H54 (cell line): ENCODE measurements at regions not wholly inside any gene's neighbourhood (a gene's known extent, or its start where the extent isn't known, plus 50 kb on each side); places are given as distances from the start of the nearest gene placed in this dataset.

Experiments
- DNase-seq: peaks from one replicate; pipeline ENCODE4 v3.0.0; 2011; ENCODE audit warnings: low spot score, mixed read lengths; ENCODE audit not compliant: insufficient read length
- FAIRE-seq: peaks from 3 replicates; lab custom pipeline; 2011; peaks lifted over from hg19 to GRCh38; lab: Jason Lieb, UNC
- POLR2A ChIP-seq: IDR thresholded peaks from 2 replicates; pipeline ENCODE4 v1.6.1; 2011; ENCODE audit warnings: low read depth, mild to moderate bottlenecking, low read length

- no peak for FAIRE-seq
- TF ChIP-seq POLR2A = no peak
- no peak for DNase-seq
Observed at GRCh38 chr10:34868589-34868988, 53.5 kb upstream of the PARD3 start.

DNA sequence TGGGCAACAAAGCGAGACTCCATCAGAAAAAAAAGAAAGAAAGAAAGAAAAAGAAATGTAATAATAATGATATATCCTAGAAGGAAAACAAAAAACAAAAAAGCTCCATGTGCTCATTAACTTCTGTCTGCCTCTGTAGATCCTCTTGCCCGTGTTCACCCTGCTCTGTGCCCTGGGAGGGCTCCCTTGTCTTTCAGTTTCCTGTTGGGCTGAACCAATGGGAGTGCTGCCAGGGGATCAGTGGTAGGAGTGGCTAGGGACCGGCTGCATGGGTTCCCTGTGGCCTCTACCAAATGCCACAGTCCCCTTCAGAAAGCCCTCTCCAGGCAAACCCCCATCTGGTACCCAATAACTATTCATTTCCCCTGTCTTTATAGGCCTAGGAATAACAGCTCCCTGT is 51.8 kb upstream of the PARD3 start:
- no peak for DNase-seq
- TF ChIP-seq POLR2A = no peak

More for the DNA sequence above, 51.8 kb upstream of the PARD3 start:
- FAIRE-seq = no peak
